K562 (cell line): ENCODE measurements at regions not wholly inside any gene's neighbourhood (a gene's known extent, or its start where the extent isn't known, plus 50 kb on each side); places are given as distances from the start of the nearest gene placed in this dataset.

ENCODE experiments used
- ADNP ChIP-seq: fragments of 200-800 bp; sonication (Bioruptor generic); IDR thresholded peaks from 2 replicates; pipeline ENCODE4 v1.6.1; 2016; ENCODE audit warnings: missing genetic modification characterization, missing compliant biosample characterization
- ESRRB ChIP-seq: fragments of 250-450 bp; sonication (Bioruptor Pico); IDR thresholded peaks from 2 replicates; pipeline ENCODE4 v1.5.0; 2020; ENCODE audit warnings: mild to moderate bottlenecking, moderate library complexity, borderline replicate concordance
- FOXJ3 ChIP-seq: sonication (generic); formaldehyde crosslinking; IDR thresholded peaks from 2 replicates; pipeline ENCODE4 v1.4.0; 2020; ENCODE audit warnings: mild to moderate bottlenecking, missing genetic modification reagents
- HNRNPLL ChIP-seq: fragments of 200-400 bp; formaldehyde crosslinking; IDR thresholded peaks from 2 replicates; pipeline ENCODE4 v1.6.1; 2017; ENCODE audit warnings: low read length, low read depth, mild to moderate bottlenecking; ENCODE audit not compliant: poor library complexity, severe bottlenecking
- HSF4 ChIP-seq: fragments of 250-450 bp; sonication (Bioruptor Pico); IDR thresholded peaks from 2 replicates; pipeline ENCODE4 v2.1.2; 2022; ENCODE audit warnings: mild to moderate bottlenecking, moderate library complexity, borderline replicate concordance
- MYC ChIP-seq, 2 experiments: fragments of 250-450 bp in 1 of 2; sonication (Bioruptor Pico) in 1 of 2; IDR thresholded peaks; 2 replicates each; pipeline versions ENCODE4 v1.5.1 to v1.6.1; 2012 to 2021; ENCODE audit warnings: low read depth in 2 of 2, borderline replicate concordance in 1 of 2, improper control_type of control experiment in 1 of 2, low read length in 1 of 2, mild to moderate bottlenecking in 1 of 2, moderate library complexity in 1 of 2
- RNF2 ChIP-seq: sonication (generic); IDR thresholded peaks from 2 replicates; pipeline ENCODE4 v1.6.1; 2016
- TAF1 ChIP-seq: IDR thresholded peaks from 2 replicates; pipeline ENCODE4 v1.6.1; 2011; ENCODE audit warnings: mild to moderate bottlenecking, low read length, moderate library complexity; ENCODE audit not compliant: insufficient read depth, control insufficient read depth, severe bottlenecking; ENCODE audit errors: extremely low read depth
- ZNF274 ChIP-seq: IDR thresholded peaks from 2 replicates; pipeline ENCODE4 v1.6.1; 2011; ENCODE audit warnings: low read depth, mild to moderate bottlenecking, low read length, moderate library complexity, borderline replicate concordance
- TF ChIP-seq, protein P1 (sequence below): sonication (generic); formaldehyde crosslinking; IDR thresholded peaks from 2 replicates; pipeline ENCODE4 v1.8.0; 2022; ENCODE audit warnings: mild to moderate bottlenecking, low read depth, missing genetic modification reagents
- TF ChIP-seq, protein P2 (sequence below), 3 experiments: IDR thresholded peaks in 2 of 3; conservative IDR thresholded peaks in 1 of 3; 2 replicates each; pipeline ENCODE4 v1.5.1; 2011 to 2012; ENCODE audit warnings: low read length in 3 of 3, mild to moderate bottlenecking in 3 of 3, control low read depth in 2 of 3, improper control_type of control experiment in 1 of 3, inconsistent platforms in 1 of 3, low read depth in 1 of 3, mixed read lengths in 1 of 3, moderate library complexity in 1 of 3; ENCODE audit not compliant: insufficient read depth in 2 of 3
- TF ChIP-seq, protein P3 (sequence below): fragments of 250-450 bp; sonication (Bioruptor Pico); IDR thresholded peaks from 2 replicates; pipeline ENCODE4 v1.5.0; 2022; ENCODE audit warnings: mild to moderate bottlenecking
- TF ChIP-seq, protein P4 (sequence below): fragments of 450-650 bp; formaldehyde crosslinking; IDR thresholded peaks from 2 replicates; pipeline ENCODE4 v1.4.0; 2022; ENCODE audit warnings: mild to moderate bottlenecking, moderate library complexity

DNA sequence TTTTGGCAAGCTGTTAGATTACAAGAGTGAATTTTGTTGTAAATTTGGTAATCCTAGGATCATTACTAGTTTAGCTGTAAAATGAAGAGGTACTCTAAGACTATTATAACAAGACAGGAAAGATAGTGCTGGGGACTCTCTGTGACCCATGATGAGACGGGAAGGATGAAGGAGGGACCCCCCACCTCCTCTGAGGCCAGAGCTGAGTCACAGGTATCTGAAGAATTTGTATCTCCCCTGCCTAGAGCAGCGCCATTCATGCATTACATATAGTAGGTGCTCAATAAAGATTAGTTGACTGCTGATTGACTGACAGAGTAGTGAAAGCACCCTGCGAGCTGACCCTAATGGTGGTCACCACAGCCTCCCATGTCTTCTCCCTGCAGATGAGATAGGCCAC is 202.8 kb downstream of the SNX18 start:
- TF ChIP-seq MYC (IDR thresholded peaks at IDR 0.05; ENCODE audit: low read depth, low read length) (no peak), MYC (CRISPR knock-in tag; IDR thresholded peaks at IDR 0.05; ENCODE audit: borderline replicate concordance, low read depth) (no peak), ZNF274 (no peak), ESRRB (CRISPR knock-in tag) (no peak), TAF1 (no peak), ADNP (tag) (no peak), HSF4 (no peak), RNF2 (no peak), HNRNPLL (no peak), FOXJ3 (CRISPR knock-in tag) (no peak)
- TF ChIP-seq, protein P1, sequence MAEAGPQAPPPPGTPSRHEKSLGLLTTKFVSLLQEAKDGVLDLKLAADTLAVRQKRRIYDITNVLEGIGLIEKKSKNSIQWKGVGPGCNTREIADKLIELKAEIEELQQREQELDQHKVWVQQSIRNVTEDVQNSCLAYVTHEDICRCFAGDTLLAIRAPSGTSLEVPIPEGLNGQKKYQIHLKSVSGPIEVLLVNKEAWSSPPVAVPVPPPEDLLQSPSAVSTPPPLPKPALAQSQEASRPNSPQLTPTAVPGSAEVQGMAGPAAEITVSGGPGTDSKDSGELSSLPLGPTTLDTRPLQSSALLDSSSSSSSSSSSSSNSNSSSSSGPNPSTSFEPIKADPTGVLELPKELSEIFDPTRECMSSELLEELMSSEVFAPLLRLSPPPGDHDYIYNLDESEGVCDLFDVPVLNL = no peak
- TF ChIP-seq, protein P2, sequence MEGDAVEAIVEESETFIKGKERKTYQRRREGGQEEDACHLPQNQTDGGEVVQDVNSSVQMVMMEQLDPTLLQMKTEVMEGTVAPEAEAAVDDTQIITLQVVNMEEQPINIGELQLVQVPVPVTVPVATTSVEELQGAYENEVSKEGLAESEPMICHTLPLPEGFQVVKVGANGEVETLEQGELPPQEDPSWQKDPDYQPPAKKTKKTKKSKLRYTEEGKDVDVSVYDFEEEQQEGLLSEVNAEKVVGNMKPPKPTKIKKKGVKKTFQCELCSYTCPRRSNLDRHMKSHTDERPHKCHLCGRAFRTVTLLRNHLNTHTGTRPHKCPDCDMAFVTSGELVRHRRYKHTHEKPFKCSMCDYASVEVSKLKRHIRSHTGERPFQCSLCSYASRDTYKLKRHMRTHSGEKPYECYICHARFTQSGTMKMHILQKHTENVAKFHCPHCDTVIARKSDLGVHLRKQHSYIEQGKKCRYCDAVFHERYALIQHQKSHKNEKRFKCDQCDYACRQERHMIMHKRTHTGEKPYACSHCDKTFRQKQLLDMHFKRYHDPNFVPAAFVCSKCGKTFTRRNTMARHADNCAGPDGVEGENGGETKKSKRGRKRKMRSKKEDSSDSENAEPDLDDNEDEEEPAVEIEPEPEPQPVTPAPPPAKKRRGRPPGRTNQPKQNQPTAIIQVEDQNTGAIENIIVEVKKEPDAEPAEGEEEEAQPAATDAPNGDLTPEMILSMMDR (IDR thresholded peaks at IDR 0.05 in 2 of 3, conservative IDR thresholded peaks at IDR 0.05 in 1 of 3; ENCODE audit: insufficient read depth in 2 of 3, low read depth in 1 of 3, low read length in 3 of 3) = no peak
- TF ChIP-seq, protein P3, sequence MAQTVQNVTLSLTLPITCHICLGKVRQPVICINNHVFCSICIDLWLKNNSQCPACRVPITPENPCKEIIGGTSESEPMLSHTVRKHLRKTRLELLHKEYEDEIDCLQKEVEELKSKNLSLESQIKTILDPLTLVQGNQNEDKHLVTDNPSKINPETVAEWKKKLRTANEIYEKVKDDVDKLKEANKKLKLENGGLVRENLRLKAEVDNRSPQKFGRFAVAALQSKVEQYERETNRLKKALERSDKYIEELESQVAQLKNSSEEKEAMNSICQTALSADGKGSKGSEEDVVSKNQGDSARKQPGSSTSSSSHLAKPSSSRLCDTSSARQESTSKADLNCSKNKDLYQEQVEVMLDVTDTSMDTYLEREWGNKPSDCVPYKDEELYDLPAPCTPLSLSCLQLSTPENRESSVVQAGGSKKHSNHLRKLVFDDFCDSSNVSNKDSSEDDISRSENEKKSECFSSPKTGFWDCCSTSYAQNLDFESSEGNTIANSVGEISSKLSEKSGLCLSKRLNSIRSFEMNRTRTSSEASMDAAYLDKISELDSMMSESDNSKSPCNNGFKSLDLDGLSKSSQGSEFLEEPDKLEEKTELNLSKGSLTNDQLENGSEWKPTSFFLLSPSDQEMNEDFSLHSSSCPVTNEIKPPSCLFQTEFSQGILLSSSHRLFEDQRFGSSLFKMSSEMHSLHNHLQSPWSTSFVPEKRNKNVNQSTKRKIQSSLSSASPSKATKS = no peak
- TF ChIP-seq, protein P4, sequence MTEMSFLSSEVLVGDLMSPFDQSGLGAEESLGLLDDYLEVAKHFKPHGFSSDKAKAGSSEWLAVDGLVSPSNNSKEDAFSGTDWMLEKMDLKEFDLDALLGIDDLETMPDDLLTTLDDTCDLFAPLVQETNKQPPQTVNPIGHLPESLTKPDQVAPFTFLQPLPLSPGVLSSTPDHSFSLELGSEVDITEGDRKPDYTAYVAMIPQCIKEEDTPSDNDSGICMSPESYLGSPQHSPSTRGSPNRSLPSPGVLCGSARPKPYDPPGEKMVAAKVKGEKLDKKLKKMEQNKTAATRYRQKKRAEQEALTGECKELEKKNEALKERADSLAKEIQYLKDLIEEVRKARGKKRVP (CRISPR knock-in tag) = no peak
